OCI-LY7 (cell line): ENCODE measurements at regions not wholly inside any gene's neighbourhood (a gene's known extent, or its start where the extent isn't known, plus 50 kb on each side); places are given as distances from the start of the nearest gene placed in this dataset.

Source experiments
- BruUV-seq: library from RNA; stranded (reverse); fragments of 400-500 nt; replicated peaks from 2 replicates; lab custom pipeline; 2021; lab: Mats Ljungman, UMichigan
- CTCF ChIA-PET: fragments of 300-600 bp; sonication (Branson Sonifier 250); formaldehyde crosslinking; loops from one replicate; lab custom pipeline; 2022; ENCODE audit warnings: antibody characterized with exemption; ENCODE audit not compliant: unreplicated experiment; lab: Charles Lee
- POLR2A ChIA-PET: fragments of 300-600 bp; sonication (Branson Sonifier 250); formaldehyde crosslinking; loops from one replicate; lab custom pipeline; 2022; ENCODE audit warnings: antibody characterized with exemption; lab: Charles Lee
- DNase-seq: peaks from one replicate; pipeline ENCODE4 v3.0.0-alpha.2; 2015; ENCODE audit warnings: low spot score
- H2AFZ ChIP-seq: fragments of 200-600 bp; sonication (generic), shearing (Covaris generic); 2 replicates; pipeline ENCODE4 v1.6.1; 2014; ENCODE audit warnings: mild to moderate bottlenecking, antibody characterized with exemption, low read length, moderate library complexity
- H3K27ac ChIP-seq: fragments of 200-600 bp; sonication (generic); 2 replicates; pipeline ENCODE4 v1.5.1; 2014; ENCODE audit warnings: mixed run types, low read depth, mild to moderate bottlenecking, moderate library complexity, low read length, inconsistent platforms; ENCODE audit not compliant: poor library complexity, severe bottlenecking
- H3K36me3 ChIP-seq: fragments of 200-600 bp; sonication (generic); 2 replicates; pipeline ENCODE4 v1.6.1; 2014; ENCODE audit warnings: mild to moderate bottlenecking, antibody characterized with exemption, low read length, moderate library complexity, mixed read lengths; ENCODE audit not compliant: insufficient read depth
- H3K4me1 ChIP-seq: fragments of 200-600 bp; sonication (generic); 2 replicates; pipeline ENCODE4 v1.5.1; 2014; ENCODE audit warnings: mild to moderate bottlenecking, low read length; ENCODE audit not compliant: insufficient read depth, poor library complexity, severe bottlenecking
- H3K4me2 ChIP-seq: fragments of 200-600 bp; sonication (generic); 2 replicates; pipeline ENCODE4 v1.6.1; 2014; ENCODE audit warnings: mild to moderate bottlenecking, low read length
- H3K4me3 ChIP-seq: fragments of 200-600 bp; sonication (generic); 2 replicates; pipeline ENCODE4 v1.5.1; 2014; ENCODE audit warnings: mild to moderate bottlenecking, low read depth, low read length; ENCODE audit not compliant: poor library complexity, severe bottlenecking
- H3K79me2 ChIP-seq: fragments of 200-600 bp; sonication (generic); 2 replicates; pipeline ENCODE4 v1.6.1; 2016; ENCODE audit warnings: low read depth, mild to moderate bottlenecking, low read length, moderate library complexity, mixed read lengths; ENCODE audit not compliant: insufficient read depth
- H3K9me2 ChIP-seq: fragments of 200-600 bp; sonication (generic); 2 replicates; pipeline ENCODE4 v1.6.1; 2016; ENCODE audit warnings: mild to moderate bottlenecking, low read length, mixed read lengths; ENCODE audit not compliant: insufficient read depth
- H3K9me3 ChIP-seq: fragments of 200-600 bp; sonication (generic); 2 replicates; pipeline ENCODE4 v1.6.1; 2014; ENCODE audit warnings: mild to moderate bottlenecking, mixed run types, low read length, mixed read lengths
- H4K20me1 ChIP-seq: fragments of 200-600 bp; sonication (generic); 2 replicates; pipeline ENCODE4 v1.6.1; 2014; ENCODE audit warnings: mild to moderate bottlenecking, antibody characterized with exemption, low read length, moderate library complexity, mixed read lengths; ENCODE audit not compliant: insufficient read depth
- EZH2phosphoT487 ChIP-seq: fragments of 200-600 bp; sonication (generic); IDR thresholded peaks from 2 replicates; pipeline ENCODE4 v1.6.1; 2018; ENCODE audit warnings: low read depth, borderline replicate concordance, mild to moderate bottlenecking, mixed run types, antibody characterized with exemption, low read length, moderate library complexity, mixed read lengths
- intact Hi-C: fragments of 100-400 bp; cut with micrococcal nuclease; formaldehyde crosslinking; loops from one replicate; pipeline ENCODE4 v1.10.0; 2022; ENCODE audit not compliant: unreplicated experiment
- TF ChIP-seq, protein P1 (sequence below): fragments of 200-600 bp; sonication (generic); conservative IDR thresholded peaks from 2 replicates; pipeline ENCODE4 v1.5.1; 2014; ENCODE audit warnings: mild to moderate bottlenecking, antibody characterized with exemption, low read length, moderate library complexity, mixed read lengths

DNA sequence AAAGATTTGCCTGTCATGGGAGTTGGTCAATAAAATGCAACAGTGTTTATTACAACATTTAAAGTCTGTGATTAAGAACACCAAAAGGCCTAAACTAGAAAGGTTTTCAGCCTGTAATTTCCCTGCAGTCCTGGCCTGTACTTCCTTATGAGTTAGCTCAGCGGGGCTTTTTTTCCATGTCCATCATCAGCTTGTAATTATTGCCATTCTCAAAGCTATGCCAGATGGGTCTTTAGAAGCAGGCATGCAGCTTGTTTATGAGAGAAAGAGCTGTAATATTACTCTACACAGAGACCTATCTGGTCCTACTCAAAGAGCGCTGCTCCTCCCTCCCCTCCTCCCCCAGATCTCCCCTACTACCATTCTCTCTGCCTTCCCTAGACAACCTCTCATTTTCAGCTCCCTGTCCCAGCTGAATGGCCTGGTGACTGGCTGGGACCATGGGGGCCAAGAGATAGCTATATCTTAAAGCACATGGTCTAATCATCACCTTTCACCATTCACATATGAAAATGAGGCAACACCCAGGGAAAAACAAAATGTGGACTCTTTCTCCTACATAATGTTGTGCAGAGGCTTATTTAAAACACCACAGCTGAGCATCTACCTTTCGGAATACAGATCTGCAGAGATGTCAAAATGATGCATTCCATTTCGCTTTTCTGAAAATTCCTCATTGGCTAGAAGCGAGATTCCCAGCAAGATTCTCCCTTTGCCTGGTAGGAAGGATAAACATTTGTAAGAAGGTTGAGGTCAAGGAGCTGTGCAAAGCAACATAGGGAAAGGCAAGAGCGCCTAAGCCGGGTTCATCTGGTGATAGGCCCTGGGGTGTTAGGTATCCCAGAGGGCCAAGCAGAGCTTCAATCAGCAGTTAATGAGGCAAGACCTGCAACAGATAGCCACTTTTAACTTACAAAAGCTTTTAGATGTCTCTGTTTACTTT is 209.7 kb upstream of the CDKN3 start:
- CTCF ChIA-PET = no interaction called here
- intact Hi-C loops = no loop called here
- H2AFZ ChIP-seq = no peak overlapping the region
- H3K9me3 ChIP-seq = no peaks in the 10 kb centered on the region
- no peak overlapping the region for H3K4me2 ChIP-seq
- POLR2A ChIA-PET = interaction anchor here (0.6 to 1.0 kb wide), 4 partner anchors 8 to 23 kb away, joined by 3 to 7 read pairs (median 3); no protein-coding TSS in a partner anchor
- no peaks in the 10 kb centered on the region for H3K9me2 ChIP-seq
- no peaks in the 10 kb centered on the region for H3K79me2 ChIP-seq
- H3K36me3 ChIP-seq = no peaks in the 10 kb centered on the region
- no peak overlapping the region for H3K4me3 ChIP-seq
- no peaks in the 10 kb centered on the region for H4K20me1 ChIP-seq
- no peaks in the 10 kb centered on the region for H3K4me1 ChIP-seq
- no TSS peak for BruUV-seq
- TF ChIP-seq EZH2phosphoT487 = no peak
- TF ChIP-seq, protein P1, sequence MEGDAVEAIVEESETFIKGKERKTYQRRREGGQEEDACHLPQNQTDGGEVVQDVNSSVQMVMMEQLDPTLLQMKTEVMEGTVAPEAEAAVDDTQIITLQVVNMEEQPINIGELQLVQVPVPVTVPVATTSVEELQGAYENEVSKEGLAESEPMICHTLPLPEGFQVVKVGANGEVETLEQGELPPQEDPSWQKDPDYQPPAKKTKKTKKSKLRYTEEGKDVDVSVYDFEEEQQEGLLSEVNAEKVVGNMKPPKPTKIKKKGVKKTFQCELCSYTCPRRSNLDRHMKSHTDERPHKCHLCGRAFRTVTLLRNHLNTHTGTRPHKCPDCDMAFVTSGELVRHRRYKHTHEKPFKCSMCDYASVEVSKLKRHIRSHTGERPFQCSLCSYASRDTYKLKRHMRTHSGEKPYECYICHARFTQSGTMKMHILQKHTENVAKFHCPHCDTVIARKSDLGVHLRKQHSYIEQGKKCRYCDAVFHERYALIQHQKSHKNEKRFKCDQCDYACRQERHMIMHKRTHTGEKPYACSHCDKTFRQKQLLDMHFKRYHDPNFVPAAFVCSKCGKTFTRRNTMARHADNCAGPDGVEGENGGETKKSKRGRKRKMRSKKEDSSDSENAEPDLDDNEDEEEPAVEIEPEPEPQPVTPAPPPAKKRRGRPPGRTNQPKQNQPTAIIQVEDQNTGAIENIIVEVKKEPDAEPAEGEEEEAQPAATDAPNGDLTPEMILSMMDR = no peak
- no peak for DNase-seq
- H3K27ac ChIP-seq = no peak overlapping the region

DNA sequence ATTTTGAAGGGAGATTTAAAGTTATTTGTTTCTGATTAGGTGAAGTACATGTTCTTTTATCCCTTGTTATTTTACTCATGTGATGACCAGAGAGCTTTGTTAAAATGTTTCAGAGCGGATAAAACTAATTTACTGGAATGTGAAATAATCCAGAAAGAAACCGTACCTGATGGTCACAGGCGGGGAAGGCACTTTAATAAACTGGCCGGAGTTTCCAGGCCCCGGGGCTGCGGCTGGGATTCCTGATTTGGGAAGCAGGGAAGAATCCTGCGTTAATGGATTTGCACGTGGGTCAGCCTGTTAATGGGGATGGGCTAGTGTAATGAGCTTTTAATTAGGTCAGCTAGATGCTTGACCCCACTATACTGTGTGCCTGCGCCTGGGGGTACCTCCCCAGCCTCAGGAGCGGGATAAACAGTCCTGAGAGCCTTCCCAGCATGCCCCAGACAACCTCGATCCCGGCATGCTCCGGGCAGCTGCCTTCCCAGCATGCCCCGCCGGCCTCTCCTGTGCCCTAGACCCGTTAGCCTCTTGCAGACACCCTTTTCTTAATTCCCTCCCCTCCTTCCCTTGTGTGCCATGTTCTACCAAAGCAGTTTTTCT is 208.6 kb upstream of the CDKN3 start:
- Histone ChIP-seq H3K9me3 (no peaks in the 10 kb centered on the region), H2AFZ (no peak overlapping the region), H3K9me2 (no peaks in the 10 kb centered on the region), H3K4me1 (no peaks in the 10 kb centered on the region), H3K79me2 (no peaks in the 10 kb centered on the region), H4K20me1 (no peaks in the 10 kb centered on the region), H3K4me2 (no peak overlapping the region), H3K36me3 (no peaks in the 10 kb centered on the region), H3K4me3 (no peak overlapping the region), H3K27ac (no peak overlapping the region)
- TF ChIP-seq EZH2phosphoT487 = no peak
- TF ChIP-seq, protein P1 = no peak
- intact Hi-C loops = no loop called here
- DNase-seq = no peak
- POLR2A ChIA-PET = interaction anchor here (0.6 to 1.0 kb wide), 2 partner anchors 13 to 295 kb away, joined by 3 read pairs; no protein-coding TSS in a partner anchor
- CTCF ChIA-PET = no interaction called here
- no TSS peak for BruUV-seq
